ENCODE measurements at regions not wholly inside any gene's neighbourhood (a gene's known extent, or its start where the extent isn't known, plus 50 kb on each side); places are given as distances from the start of the nearest gene placed in this dataset.

DNA sequence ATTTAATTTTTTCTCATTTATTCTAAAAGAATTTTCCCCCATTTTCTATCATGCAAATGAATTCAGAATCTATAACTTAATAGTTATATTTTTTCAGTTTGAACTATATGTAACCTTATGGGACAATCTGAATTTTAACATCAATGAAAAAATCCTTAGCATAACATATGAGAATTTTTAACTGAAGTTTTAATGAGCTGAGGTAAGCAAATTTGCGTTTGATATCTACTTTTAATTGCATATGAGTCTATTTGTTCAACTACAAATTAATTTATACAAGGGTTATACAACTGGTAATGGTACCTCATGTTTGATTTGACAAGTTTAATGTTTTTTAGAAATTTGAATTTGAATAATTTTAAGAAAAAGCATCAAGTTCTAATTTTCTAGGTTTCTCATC, 384.4 kb upstream of the PCDH9 start:
- no peaks in the 10 kb centered on the region for H3K36me3 ChIP-seq (ENCODE audit: control insufficient read depth in 1 of 2, insufficient read depth in 2 of 2, low read length in 1 of 2)
- 80 to 82% methylated on average over 1 of the region's 1 CpG for WGBS, 2 donors
- H3K27me3 ChIP-seq (ENCODE audit: control insufficient read depth in 1 of 2, insufficient read depth in 2 of 2, low read length in 1 of 2), result no peaks in the 10 kb centered on the region
- no peak for DNase-seq
- no peak for ATAC-seq (ENCODE audit: low FRiP score)
- H3K4me3 ChIP-seq (ENCODE audit: low read length in 2 of 2), result no peak overlapping the region
- H3K27ac ChIP-seq (ENCODE audit: low read depth in 1 of 2, low read length in 2 of 2), result no peak overlapping the region
- no peaks in the 10 kb centered on the region for H3K9me3 ChIP-seq (ENCODE audit: control insufficient read depth, low read length)
- no peaks in the 10 kb centered on the region for H3K4me1 ChIP-seq (ENCODE audit: control insufficient read depth in 1 of 2, insufficient read depth in 2 of 2, low read length in 2 of 2)
- intact Hi-C loops (cut with DNase I), result no loop called here

DNA sequence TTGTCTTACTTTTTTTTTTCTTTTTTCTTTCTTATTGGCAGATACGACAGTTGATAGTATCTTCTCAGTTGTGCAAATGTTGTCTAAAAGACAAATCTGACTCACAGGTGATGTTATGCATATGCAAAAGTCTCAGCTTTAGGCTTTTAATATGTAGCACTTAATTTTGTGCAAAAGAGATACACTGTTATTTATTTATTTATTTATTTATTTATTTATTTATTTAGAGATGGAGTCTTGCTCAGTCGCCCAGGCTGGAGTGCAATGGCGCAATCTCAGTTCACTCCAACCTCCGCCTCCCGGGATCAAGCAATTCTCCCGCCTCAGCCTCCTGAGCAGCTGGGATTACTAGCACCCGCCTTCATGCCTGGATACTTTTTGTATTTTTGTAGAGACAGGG, 383.9 kb upstream of the PCDH9 start:
- no peak overlapping the region for H3K4me3 ChIP-seq (ENCODE audit: low read length in 2 of 2)
- H3K4me1 ChIP-seq (ENCODE audit: control insufficient read depth in 1 of 2, insufficient read depth in 2 of 2, low read length in 2 of 2), result no peaks in the 10 kb centered on the region
- intact Hi-C loops (cut with DNase I), result no loop called here
- H3K27ac ChIP-seq (ENCODE audit: low read depth in 1 of 2, low read length in 2 of 2), result no peak overlapping the region
- H3K36me3 ChIP-seq (ENCODE audit: control insufficient read depth in 1 of 2, insufficient read depth in 2 of 2, low read length in 1 of 2), result no peaks in the 10 kb centered on the region
- DNase-seq (peak in 1 of 2 donors; percentile 14), ATAC-seq (ENCODE audit: low FRiP score) (no peak)
- no peaks in the 10 kb centered on the region for H3K27me3 ChIP-seq (ENCODE audit: control insufficient read depth in 1 of 2, insufficient read depth in 2 of 2, low read length in 1 of 2)
- WGBS, 2 donors, result 92 to 95% methylated on average over 7 of the region's 7 CpGs
- H3K9me3 ChIP-seq (ENCODE audit: control insufficient read depth, low read length), result no peaks in the 10 kb centered on the region

- Histone ChIP-seq H3K36me3 (ENCODE audit: control insufficient read depth in 1 of 2, insufficient read depth in 2 of 2, low read length in 1 of 2) (no peaks in the 10 kb centered on the region), H3K4me1 (ENCODE audit: control insufficient read depth in 1 of 2, insufficient read depth in 2 of 2, low read length in 2 of 2) (no peaks in the 10 kb centered on the region), H3K27ac (ENCODE audit: low read depth in 1 of 2, low read length in 2 of 2) (no peak overlapping the region), H3K27me3 (ENCODE audit: control insufficient read depth in 1 of 2, insufficient read depth in 2 of 2, low read length in 1 of 2) (no peaks in the 10 kb centered on the region), H3K4me3 (ENCODE audit: low read length in 2 of 2) (no peak overlapping the region), H3K9me3 (ENCODE audit: control insufficient read depth, low read length) (no peaks in the 10 kb centered on the region)
- intact Hi-C loops (cut with DNase I), result no loop called here
- DNase-seq, result no peak
- WGBS, 2 donors, result 85% methylated on average over 4 of the region's 4 CpGs
- no peak for ATAC-seq (ENCODE audit: low FRiP score)
Observed at GRCh38 chr13:67588607-67589006, 358.5 kb upstream of the PCDH9 start.

DNA sequence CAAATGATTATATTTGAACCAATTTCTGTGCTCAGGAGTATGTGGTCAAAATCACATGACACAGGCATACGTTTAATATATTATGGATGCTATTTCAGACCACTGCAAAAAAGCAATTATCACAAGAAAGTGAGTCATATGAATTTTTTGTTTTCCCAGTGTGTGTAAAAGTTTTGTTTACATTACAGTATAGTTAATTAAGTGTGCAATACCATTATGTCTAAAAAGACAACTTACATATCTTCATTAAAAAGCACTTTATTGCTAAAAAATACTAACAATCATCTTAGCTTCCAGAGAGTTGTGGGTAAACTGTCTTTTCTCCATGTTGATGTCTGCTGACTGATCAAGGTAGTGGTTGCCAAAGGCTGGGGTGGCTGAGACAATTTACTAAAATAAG, 347.2 kb upstream of the PCDH9 start:
- no peaks in the 10 kb centered on the region for H3K4me1 ChIP-seq (ENCODE audit: control insufficient read depth in 1 of 2, insufficient read depth in 2 of 2, low read length in 2 of 2)
- intact Hi-C loops (cut with DNase I), result no loop called here
- H3K27me3 ChIP-seq (ENCODE audit: control insufficient read depth in 1 of 2, insufficient read depth in 2 of 2, low read length in 1 of 2), result peaks cover 0 to 2% of the 10 kb centered on the region in 2 donors
- 63 to 69% methylated on average over 1 of the region's 1 CpG for WGBS, 2 donors
- no peaks in the 10 kb centered on the region for H3K36me3 ChIP-seq (ENCODE audit: control insufficient read depth in 1 of 2, insufficient read depth in 2 of 2, low read length in 1 of 2)
- no peak overlapping the region for H3K27ac ChIP-seq (ENCODE audit: low read depth in 1 of 2, low read length in 2 of 2)
- no peak overlapping the region for H3K4me3 ChIP-seq (ENCODE audit: low read length in 2 of 2)
- H3K9me3 ChIP-seq (ENCODE audit: control insufficient read depth, low read length), result no peaks in the 10 kb centered on the region
- no peak for ATAC-seq (ENCODE audit: low FRiP score)
- no peak for DNase-seq

DNA sequence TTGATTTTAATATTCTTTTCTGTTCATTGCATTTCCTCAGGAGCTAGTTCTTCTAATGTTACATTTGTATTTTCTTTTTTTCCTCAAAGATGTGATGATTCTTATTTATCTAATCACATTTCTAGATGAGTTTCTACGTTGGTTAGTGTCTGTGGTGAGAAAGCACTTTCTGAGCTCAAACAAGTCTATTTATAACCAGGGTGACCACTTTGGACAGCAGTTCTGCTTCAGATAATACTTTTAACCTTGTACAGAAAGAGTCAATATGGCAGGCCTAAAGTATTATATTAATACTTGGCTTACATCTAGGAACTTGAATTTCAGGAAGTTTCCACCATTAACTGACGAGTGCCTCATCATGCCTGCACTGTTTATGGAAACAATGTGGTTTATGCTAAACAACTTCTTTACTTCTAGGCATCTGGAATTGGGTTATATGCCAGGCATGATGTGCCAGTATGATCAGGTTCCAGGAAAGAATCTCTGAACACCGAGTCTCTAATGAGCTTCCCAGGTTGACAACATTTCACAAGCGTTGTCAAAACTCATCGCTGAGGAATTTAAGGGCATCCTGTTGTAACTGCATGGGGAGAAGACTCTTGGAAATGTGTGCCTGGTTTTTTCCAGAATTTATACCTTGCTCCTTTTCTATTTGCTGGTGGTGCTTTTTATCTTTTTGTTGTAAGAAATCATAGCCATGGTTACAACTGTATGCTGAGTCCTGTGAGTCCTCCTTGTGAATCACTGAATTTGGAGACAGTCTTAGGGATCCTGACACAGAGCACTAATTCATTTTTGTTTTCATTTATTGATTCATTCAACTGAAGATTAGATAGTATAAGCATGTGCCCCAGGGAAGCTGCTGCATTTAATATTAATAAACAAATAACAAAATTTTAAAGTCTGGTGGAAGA, 344.4 kb upstream of the PCDH9 start:
- Histone ChIP-seq H3K36me3 (ENCODE audit: control insufficient read depth in 1 of 2, insufficient read depth in 2 of 2, low read length in 1 of 2) (no peaks in the 10 kb centered on the region), H3K27me3 (ENCODE audit: control insufficient read depth in 1 of 2, insufficient read depth in 2 of 2, low read length in 1 of 2) (peaks cover 0 to 2% of the 10 kb centered on the region in 2 donors), H3K27ac (ENCODE audit: low read depth in 1 of 2, low read length in 2 of 2) (no peak overlapping the region), H3K4me3 (ENCODE audit: low read length in 2 of 2) (no peak overlapping the region), H3K4me1 (ENCODE audit: control insufficient read depth in 1 of 2, insufficient read depth in 2 of 2, low read length in 2 of 2) (no peaks in the 10 kb centered on the region), H3K9me3 (ENCODE audit: control insufficient read depth, low read length) (no peaks in the 10 kb centered on the region)
- 63 to 69% methylated on average over 5 of the region's 5 CpGs for WGBS, 2 donors
- DNase-seq, result no peak
- intact Hi-C loops (cut with DNase I), result no loop called here
- no peak for ATAC-seq (ENCODE audit: low FRiP score)

DNA sequence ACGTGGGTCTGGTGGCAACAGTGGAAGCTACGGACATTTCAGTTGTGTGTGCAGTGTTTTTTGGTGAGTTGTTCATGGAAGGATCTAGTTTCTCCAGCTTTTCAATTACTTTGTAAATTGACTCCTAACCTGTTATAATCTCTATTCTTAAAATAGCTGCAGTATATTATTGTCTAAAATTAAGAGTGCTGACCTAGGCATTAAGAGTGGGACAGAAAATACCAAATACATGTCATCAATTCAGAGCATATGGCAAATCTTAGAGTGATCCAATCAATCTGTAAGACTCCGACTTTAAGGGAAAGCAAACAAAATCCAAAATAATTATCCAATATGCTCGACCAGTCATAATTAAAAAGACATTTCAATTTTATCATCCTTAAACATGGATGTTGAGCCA, 338.1 kb upstream of the PCDH9 start:
- no peak for DNase-seq
- H3K4me1 ChIP-seq (ENCODE audit: control insufficient read depth in 1 of 2, insufficient read depth in 2 of 2, low read length in 2 of 2), result no peaks in the 10 kb centered on the region
- no peaks in the 10 kb centered on the region for H3K36me3 ChIP-seq (ENCODE audit: control insufficient read depth in 1 of 2, insufficient read depth in 2 of 2, low read length in 1 of 2)
- no peak for ATAC-seq (ENCODE audit: low FRiP score)
- intact Hi-C loops (cut with DNase I), result no loop called here
- no peaks in the 10 kb centered on the region for H3K27me3 ChIP-seq (ENCODE audit: control insufficient read depth in 1 of 2, insufficient read depth in 2 of 2, low read length in 1 of 2)
- H3K27ac ChIP-seq (ENCODE audit: low read depth in 1 of 2, low read length in 2 of 2), result no peak overlapping the region
- 84 to 87% methylated on average over 4 of the region's 4 CpGs for whole genome bisulfite sequencing, 2 donors
- no peaks in the 10 kb centered on the region for H3K9me3 ChIP-seq (ENCODE audit: control insufficient read depth, low read length)
- H3K4me3 ChIP-seq (ENCODE audit: low read length in 2 of 2), result no peak overlapping the region

- DNase-seq (no peak), ATAC-seq (ENCODE audit: low FRiP score) (no peak)
- no peaks in the 10 kb centered on the region for H3K4me1 ChIP-seq (ENCODE audit: control insufficient read depth in 1 of 2, insufficient read depth in 2 of 2, low read length in 2 of 2)
- no peak overlapping the region for H3K4me3 ChIP-seq (ENCODE audit: low read length in 2 of 2)
- H3K36me3 ChIP-seq (ENCODE audit: control insufficient read depth in 1 of 2, insufficient read depth in 2 of 2, low read length in 1 of 2), result no peaks in the 10 kb centered on the region
- H3K27me3 ChIP-seq (ENCODE audit: control insufficient read depth in 1 of 2, insufficient read depth in 2 of 2, low read length in 1 of 2), result no peaks in the 10 kb centered on the region
- intact Hi-C loops (cut with DNase I), result no loop called here
- WGBS, 2 donors, result 86 to 92% methylated on average over 2 of the region's 2 CpGs
- no peak overlapping the region for H3K27ac ChIP-seq (ENCODE audit: low read depth in 1 of 2, low read length in 2 of 2)
- peaks cover 2% of the 10 kb centered on the region for H3K9me3 ChIP-seq (ENCODE audit: control insufficient read depth, low read length)
Observed at GRCh38 chr13:67557642-67558241, 327.6 kb upstream of the PCDH9 start.

- Histone ChIP-seq H3K4me3 (ENCODE audit: low read length in 2 of 2) (no peak overlapping the region), H3K9me3 (ENCODE audit: control insufficient read depth, low read length) (peaks cover 2% of the 10 kb centered on the region), H3K4me1 (ENCODE audit: control insufficient read depth in 1 of 2, insufficient read depth in 2 of 2, low read length in 2 of 2) (no peaks in the 10 kb centered on the region), H3K27me3 (ENCODE audit: control insufficient read depth in 1 of 2, insufficient read depth in 2 of 2, low read length in 1 of 2) (no peaks in the 10 kb centered on the region), H3K27ac (ENCODE audit: low read depth in 1 of 2, low read length in 2 of 2) (no peak overlapping the region), H3K36me3 (ENCODE audit: control insufficient read depth in 1 of 2, insufficient read depth in 2 of 2, low read length in 1 of 2) (no peaks in the 10 kb centered on the region)
- ATAC-seq (ENCODE audit: low FRiP score) (no peak), DNase-seq (no peak)
- WGBS, 2 donors, result 54 to 57% methylated on average over 1 of the region's 1 CpG
- intact Hi-C loops (cut with DNase I), result no loop called here
Observed at GRCh38 chr13:67557118-67557517, 327.0 kb upstream of the PCDH9 start.

Data from aorta (tissue), 5 donors.